ENCODE measurements at regions not wholly inside any gene's neighbourhood (a gene's known extent, or its start where the extent isn't known, plus 50 kb on each side); places are given as distances from the start of the nearest gene placed in this dataset.
A peak's percentile ranks its signal among the peaks of the same experiment; 100 is the strongest.

DNA sequence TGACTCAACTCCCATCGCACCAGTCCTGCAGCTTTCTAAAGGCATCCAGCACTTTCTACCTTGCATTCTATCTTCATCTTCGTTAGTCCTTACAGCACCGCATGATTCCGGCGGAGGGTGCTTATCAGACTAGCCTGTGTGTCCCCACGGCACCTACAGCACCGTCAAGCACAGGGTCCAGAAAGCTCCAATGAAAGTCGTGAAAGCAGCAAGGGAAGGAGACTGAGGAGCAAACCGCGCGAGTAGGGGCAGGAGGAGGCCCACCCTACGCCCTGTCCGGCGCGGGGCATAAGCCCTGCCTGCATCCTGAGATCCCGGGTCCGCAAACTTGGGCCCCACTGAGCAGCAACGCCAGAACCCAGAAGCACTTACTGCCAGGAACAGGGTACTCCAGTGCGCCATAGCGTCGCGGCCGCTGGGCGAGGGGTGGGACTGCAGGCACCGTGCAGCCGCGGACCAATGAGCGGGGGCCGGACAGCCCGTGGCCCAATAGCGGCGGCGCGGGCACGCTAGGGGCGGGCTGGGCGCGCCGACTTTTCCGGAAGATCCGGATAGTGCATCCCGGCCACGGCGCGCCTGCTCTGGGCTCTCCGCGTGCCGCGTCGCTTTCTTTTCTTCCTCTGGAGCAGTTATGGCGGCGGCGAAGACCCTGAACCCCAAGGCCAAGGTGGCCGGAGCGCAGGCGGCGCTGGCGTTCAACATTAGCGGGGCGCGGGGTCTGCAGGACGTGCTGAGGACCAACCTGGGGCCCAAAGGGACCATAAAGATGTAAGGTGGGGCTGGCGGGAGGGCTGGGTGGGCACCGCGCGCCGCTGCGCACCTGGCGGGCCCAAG, 122.1 kb upstream of the VKORC1L1 start (continued):
- TF ChIP-seq, protein P1, sequence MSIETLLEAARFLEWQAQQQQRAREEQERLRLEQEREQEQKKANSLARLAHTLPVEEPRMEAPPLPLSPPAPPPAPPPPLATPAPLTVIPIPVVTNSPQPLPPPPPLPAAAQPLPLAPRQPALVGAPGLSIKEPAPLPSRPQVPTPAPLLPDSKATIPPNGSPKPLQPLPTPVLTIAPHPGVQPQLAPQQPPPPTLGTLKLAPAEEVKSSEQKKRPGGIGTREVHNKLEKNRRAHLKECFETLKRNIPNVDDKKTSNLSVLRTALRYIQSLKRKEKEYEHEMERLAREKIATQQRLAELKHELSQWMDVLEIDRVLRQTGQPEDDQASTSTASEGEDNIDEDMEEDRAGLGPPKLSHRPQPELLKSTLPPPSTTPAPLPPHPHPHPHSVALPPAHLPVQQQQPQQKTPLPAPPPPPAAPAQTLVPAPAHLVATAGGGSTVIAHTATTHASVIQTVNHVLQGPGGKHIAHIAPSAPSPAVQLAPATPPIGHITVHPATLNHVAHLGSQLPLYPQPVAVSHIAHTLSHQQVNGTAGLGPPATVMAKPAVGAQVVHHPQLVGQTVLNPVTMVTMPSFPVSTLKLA (IDR thresholded peaks at IDR 0.05): no peak
- peak; percentile 78; the same call in 1 of the 2 replicates for TF ChIP-seq ZNF790 (CRISPR knock-in tag; IDR thresholded peaks at IDR 0.05; ENCODE audit: borderline replicate concordance)
- peak; percentile 45; the same call in 1 of the 2 replicates for TF ChIP-seq ZNF441 (CRISPR knock-in tag; IDR thresholded peaks at IDR 0.05; ENCODE audit: borderline replicate concordance)
- TF ChIP-seq FOXK1 (CRISPR knock-in tag; IDR thresholded peaks at IDR 0.05; ENCODE audit: borderline replicate concordance, low read depth): 0 out of 2 replicates have a peak, but pooled peaks have one; percentile 10
- peak; percentile 59; the same call in 1 of the 2 replicates for TF ChIP-seq GZF1 (CRISPR knock-in tag; IDR thresholded peaks at IDR 0.05)
- TF ChIP-seq, protein P2, sequence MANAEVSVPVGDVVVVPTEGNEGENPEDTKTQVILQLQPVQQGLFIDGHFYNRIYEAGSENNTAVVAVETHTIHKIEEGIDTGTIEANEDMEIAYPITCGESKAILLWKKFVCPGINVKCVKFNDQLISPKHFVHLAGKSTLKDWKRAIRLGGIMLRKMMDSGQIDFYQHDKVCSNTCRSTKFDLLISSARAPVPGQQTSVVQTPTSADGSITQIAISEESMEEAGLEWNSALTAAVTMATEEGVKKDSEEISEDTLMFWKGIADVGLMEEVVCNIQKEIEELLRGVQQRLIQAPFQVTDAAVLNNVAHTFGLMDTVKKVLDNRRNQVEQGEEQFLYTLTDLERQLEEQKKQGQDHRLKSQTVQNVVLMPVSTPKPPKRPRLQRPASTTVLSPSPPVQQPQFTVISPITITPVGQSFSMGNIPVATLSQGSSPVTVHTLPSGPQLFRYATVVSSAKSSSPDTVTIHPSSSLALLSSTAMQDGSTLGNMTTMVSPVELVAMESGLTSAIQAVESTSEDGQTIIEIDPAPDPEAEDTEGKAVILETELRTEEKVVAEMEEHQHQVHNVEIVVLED (CRISPR knock-in tag; IDR thresholded peaks at IDR 0.05; ENCODE audit: borderline replicate concordance): peak; percentile 94
- TF ChIP-seq ZNF564 (CRISPR knock-in tag; IDR thresholded peaks at IDR 0.05): no peak
- TF ChIP-seq, protein P3, sequence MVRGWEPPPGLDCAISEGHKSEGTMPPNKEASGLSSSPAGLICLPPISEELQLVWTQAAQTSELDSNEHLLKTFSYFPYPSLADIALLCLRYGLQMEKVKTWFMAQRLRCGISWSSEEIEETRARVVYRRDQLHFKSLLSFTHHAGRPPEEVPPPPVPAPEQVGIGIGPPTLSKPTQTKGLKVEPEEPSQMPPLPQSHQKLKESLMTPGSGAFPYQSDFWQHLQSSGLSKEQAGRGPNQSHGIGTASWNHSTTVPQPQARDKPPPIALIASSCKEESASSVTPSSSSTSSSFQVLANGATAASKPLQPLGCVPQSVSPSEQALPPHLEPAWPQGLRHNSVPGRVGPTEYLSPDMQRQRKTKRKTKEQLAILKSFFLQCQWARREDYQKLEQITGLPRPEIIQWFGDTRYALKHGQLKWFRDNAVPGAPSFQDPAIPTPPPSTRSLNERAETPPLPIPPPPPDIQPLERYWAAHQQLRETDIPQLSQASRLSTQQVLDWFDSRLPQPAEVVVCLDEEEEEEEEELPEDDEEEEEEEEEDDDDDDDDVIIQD (CRISPR knock-in tag; IDR thresholded peaks at IDR 0.05; ENCODE audit: low read depth): no peak
- peak; percentile 81 for TF ChIP-seq ZNF607 (CRISPR knock-in tag; IDR thresholded peaks at IDR 0.05; ENCODE audit: borderline replicate concordance)
- peak; percentile 19; the same call in 1 of the 2 replicates for TF ChIP-seq ZNF136 (CRISPR knock-in tag; IDR thresholded peaks at IDR 0.05; ENCODE audit: low read depth)
- no peak for TF ChIP-seq SUZ12 (IDR thresholded peaks at IDR 0.05; ENCODE audit: low read depth, low read length)
- no peak for TF ChIP-seq ZNF543 (CRISPR knock-in tag; IDR thresholded peaks at IDR 0.05)
- TF ChIP-seq, protein P4, sequence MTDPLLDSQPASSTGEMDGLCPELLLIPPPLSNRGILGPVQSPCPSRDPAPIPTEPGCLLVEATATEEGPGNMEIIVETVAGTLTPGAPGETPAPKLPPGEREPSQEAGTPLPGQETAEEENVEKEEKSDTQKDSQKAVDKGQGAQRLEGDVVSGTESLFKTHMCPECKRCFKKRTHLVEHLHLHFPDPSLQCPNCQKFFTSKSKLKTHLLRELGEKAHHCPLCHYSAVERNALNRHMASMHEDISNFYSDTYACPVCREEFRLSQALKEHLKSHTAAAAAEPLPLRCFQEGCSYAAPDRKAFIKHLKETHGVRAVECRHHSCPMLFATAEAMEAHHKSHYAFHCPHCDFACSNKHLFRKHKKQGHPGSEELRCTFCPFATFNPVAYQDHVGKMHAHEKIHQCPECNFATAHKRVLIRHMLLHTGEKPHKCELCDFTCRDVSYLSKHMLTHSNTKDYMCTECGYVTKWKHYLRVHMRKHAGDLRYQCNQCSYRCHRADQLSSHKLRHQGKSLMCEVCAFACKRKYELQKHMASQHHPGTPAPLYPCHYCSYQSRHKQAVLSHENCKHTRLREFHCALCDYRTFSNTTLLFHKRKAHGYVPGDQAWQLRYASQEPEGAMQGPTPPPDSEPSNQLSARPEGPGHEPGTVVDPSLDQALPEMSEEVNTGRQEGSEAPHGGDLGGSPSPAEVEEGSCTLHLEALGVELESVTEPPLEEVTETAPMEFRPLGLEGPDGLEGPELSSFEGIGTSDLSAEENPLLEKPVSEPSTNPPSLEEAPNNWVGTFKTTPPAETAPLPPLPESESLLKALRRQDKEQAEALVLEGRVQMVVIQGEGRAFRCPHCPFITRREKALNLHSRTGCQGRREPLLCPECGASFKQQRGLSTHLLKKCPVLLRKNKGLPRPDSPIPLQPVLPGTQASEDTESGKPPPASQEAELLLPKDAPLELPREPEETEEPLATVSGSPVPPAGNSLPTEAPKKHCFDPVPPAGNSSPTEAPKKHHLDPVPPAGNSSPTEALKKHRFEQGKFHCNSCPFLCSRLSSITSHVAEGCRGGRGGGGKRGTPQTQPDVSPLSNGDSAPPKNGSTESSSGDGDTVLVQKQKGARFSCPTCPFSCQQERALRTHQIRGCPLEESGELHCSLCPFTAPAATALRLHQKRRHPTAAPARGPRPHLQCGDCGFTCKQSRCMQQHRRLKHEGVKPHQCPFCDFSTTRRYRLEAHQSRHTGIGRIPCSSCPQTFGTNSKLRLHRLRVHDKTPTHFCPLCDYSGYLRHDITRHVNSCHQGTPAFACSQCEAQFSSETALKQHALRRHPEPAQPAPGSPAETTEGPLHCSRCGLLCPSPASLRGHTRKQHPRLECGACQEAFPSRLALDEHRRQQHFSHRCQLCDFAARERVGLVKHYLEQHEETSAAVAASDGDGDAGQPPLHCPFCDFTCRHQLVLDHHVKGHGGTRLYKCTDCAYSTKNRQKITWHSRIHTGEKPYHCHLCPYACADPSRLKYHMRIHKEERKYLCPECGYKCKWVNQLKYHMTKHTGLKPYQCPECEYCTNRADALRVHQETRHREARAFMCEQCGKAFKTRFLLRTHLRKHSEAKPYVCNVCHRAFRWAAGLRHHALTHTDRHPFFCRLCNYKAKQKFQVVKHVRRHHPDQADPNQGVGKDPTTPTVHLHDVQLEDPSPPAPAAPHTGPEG (CRISPR knock-in tag; IDR thresholded peaks at IDR 0.05): peak; percentile 53; the same call in 1 of the 2 replicates
- 0 out of 2 replicates have a peak, but pooled peaks have one; percentile 61 for TF ChIP-seq ZNF430 (CRISPR knock-in tag; IDR thresholded peaks at IDR 0.05)
- no peak for TF ChIP-seq EP300 (IDR thresholded peaks at IDR 0.05; ENCODE audit: low read depth in 2 of 2, low read length in 2 of 2)
- peak; percentile 3; the same call in 1 of the 2 replicates for TF ChIP-seq EP300 (CRISPR knock-in tag; IDR thresholded peaks at IDR 0.05; ENCODE audit: borderline replicate concordance)
- TF ChIP-seq KMT2A (CRISPR knock-in tag; IDR thresholded peaks at IDR 0.05): peak; percentile 69
- TF ChIP-seq, protein P5, sequence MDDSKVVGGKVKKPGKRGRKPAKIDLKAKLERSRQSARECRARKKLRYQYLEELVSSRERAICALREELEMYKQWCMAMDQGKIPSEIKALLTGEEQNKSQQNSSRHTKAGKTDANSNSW (CRISPR knock-in tag; IDR thresholded peaks at IDR 0.05; ENCODE audit: borderline replicate concordance): no peak
